GM19023 (cell line): ENCODE measurements at regions not wholly inside any gene's neighbourhood (a gene's known extent, or its start where the extent isn't known, plus 50 kb on each side); places are given as distances from the start of the nearest gene placed in this dataset.
A peak's percentile ranks its signal among the peaks of the same experiment; 100 is the strongest.

ENCODE experiments used
- ATAC-seq: cut with Tn5 transposase; IDR thresholded peaks from one replicate; pipeline ENCODE4 v1.9.1; 2021; ENCODE audit warnings: mild to moderate bottlenecking, moderate library complexity; ENCODE audit not compliant: unreplicated experiment

DNA sequence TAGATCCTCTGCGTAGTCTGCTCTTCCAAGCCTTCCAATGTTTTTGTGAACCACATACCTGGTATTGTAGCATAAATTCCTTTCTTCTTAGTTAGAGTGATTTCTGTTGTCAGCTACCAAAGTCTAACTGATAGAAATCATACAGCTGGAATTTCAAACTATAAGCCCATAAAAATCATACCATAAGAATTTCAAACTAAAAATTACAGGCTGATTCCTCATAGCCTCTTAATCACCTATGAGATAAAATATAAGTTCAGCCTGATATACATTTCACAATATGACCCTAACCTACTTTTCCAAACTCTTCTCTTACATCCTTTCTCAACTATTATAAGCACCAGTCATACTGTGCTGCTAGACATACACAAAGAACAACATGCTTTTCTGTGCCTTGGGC is 64.8 kb downstream of the PTHLH start:
- ATAC-seq: no peak

- no peak for ATAC-seq
These were observed 65.7 kb downstream of the PTHLH start for GRCh38 chr12:27906658-27907473.

GRCh38 chr12:27906127-27906500 is 66.4 kb downstream of the PTHLH start:
- no peak for ATAC-seq

GRCh38 chr12:27905285-27906126 is 67.0 kb downstream of the PTHLH start:
- no peak for ATAC-seq

DNA sequence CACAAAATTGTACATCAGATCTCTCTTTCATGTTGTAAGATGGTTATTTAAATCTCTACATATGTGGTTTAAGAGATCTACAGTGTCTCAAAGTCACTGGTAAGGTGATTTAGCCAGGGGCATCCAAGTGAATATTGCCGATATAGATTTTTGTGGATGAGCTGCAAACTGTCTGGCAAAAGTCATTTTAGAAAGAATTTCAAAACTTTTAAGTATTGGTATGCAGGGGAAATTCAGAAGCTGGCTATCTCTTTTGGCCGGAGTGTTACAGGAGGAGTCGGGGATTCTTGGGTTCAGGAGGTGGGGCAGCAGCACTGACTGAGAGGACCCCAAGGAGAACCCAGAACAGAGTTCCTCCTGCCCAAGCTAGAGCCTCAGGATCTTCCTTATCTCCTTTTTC is 69.9 kb downstream of the PTHLH start:
- no peak for ATAC-seq

- no peak for ATAC-seq
These were observed 70.6 kb downstream of the PTHLH start for GRCh38 chr12:27901959-27902358.

GRCh38 chr12:27900920-27901879 is 71.3 kb downstream of the PTHLH start:
- ATAC-seq: peak; percentile 63

- no peak for ATAC-seq
These were observed 73.3 kb downstream of the PTHLH start for GRCh38 chr12:27899151-27899661.

DNA sequence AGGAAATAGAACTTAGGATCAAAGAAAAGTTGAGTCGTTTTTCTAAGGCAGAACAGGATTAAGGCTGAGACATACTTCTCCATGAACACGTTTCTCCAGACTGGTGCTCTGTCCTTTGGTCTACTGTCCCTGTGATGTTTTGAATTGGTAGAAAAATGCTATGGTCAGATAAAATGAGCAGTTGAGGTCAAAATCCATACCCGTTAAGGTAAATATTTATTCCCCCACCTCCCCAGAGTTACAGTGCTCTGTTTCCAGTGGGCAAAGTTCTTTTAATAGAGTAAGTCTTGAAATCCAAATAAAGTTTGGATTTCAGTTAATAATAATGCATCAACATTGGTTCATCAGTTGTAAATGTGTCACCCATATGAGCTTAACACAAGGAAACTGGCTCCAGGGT is 74.5 kb downstream of the PTHLH start:
- no peak for ATAC-seq

DNA sequence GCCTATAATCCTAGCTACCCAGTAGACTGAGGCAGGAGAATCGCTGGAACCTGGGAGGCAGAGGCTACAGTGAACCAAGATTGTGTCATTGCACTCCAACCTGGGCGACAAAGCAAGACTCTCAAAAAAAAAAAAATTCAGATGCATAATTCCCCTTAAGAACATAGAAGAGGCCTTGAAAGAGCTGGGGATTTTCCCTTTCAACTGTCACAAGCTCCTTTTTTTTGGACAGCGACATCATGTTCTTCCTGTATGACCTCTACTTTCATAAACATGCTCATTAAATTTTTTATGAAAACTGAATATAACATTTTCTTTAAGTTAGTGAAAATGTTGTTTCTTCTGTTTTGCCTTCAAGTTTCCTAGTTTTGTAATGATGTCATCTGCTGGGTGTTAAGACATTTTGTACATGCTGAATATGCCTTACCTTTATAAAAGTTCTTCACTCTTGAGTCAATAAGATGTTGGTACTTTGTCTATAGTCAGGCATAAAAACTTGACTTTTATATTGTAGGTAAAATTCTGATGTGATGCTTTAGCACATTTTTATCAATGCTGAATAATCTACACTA is 76.0 kb downstream of the PTHLH start:
- no peak for ATAC-seq

- no peak for ATAC-seq
These were observed 78.2 kb downstream of the PTHLH start for GRCh38 chr12:27894309-27894708.

DNA sequence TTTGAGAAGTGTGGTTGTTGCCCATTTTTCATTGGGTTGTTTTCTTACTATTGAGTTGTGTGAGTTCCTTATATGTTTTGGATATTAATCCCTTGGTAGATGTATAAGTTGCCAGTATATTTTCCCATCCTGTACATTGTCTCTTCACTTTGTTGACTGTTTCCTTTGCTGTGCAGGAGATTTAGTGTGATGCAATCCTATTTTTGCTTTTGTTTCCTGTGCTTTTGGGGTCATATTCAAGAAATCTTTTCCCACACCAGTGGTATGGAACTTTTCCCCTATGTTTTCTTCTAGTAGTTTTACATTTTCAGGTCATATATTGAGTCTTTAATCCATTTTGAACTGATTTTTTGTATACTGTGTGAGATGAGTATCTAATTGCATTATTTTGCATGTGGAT is 92.8 kb downstream of the PTHLH start:
- ATAC-seq: no peak

GRCh38 chr12:27875677-27876076 is 95.6 kb upstream of the MANSC4 start:
- no peak for ATAC-seq

DNA sequence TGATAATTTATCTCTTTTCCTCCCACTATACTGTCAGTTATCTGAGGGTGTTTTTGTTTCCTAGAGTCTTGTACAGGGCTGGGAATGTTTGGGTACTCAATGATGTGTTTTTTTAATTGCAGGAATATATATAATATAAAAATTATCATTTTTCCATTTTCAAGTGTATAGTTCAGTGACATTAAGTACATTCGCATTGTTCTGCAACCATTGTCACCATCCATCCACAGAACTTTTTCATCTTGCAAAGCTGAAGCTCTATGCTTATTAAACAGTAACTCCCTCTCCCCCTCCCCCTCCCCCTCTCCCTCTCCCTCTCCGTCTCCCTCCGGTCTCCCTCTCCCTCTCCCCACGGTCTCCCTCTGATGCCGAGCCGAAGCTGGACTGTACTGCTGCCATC is 93.0 kb upstream of the MANSC4 start:
- no peak for ATAC-seq

GRCh38 chr12:27871946-27872345 is 91.9 kb upstream of the MANSC4 start:
- ATAC-seq: no peak

GRCh38 chr12:27870939-27871338 is 90.9 kb upstream of the MANSC4 start:
- no peak for ATAC-seq

DNA sequence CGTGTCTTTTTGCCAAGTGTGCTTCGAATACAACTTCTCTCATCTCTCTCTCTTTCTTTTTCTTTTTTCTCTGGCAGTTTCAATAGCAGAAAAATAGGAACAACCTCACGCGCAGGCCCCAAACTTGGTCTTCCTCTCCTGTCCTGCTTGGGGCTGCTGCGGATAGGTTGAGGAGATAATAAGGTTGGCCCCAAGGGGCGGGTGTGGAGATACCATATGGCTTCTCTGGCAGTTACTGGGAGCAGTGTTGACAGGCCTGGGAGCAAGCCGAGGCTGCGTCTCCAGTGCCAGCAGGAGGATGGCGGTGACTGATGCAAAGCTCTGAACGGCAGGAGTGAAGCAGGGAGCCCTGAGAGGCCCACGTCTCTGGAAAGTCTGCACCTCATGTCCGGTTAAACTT is 89.5 kb upstream of the MANSC4 start:
- ATAC-seq: no peak

DNA sequence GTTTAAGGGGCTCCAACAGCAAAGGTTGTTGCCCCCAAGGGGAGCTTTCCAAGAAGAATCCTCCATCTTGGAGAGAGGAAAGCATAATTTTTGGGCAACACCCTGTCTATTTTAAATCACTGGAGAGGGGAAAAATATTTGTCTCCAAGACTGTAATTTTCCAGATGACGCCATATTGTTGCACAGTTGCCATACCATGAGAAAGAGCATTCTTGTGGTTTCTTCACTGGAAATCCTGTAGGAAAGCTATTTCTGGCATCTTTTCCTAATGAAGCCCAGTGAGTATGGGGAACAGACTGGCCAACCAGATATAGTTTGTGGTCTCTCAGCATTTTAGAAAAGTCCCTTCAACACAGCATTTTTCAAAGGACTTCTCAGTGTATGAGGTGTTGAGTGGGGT is 88.1 kb upstream of the MANSC4 start:
- ATAC-seq: no peak

DNA sequence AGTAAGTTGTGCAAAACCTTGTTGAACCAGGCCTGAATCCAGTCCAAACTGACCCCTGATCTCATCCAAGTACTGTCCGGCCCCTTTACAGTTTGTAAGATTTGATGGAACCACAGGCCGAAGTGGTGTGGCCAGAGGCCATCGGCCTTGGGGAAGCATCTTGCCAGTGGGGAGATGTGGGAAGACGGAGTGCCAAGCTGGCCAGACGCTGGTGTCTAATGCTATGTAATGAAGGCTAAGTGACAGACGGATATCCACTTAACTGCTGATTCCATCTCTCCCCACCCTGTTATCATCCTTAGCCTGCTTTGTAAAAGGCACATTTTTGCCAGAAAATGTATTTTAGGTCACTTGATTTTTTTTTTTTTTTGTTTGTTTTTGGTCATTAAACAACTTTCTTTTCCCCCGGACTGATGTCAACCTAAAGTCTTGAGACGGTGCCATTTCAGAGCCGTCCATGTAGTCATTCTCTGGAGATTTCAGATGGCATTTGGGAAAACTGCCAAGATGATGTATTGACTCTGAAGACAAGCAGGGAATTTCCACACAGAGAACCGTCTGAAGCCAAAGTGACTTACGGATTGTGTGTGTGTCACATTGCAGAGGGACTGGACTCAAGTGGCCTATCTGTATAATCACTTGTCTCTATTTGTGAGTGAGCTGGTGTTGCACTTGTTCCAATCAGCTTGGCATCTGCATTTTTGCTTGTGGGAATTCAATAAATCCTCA is 86.5 kb upstream of the MANSC4 start:
- ATAC-seq: no peak

DNA sequence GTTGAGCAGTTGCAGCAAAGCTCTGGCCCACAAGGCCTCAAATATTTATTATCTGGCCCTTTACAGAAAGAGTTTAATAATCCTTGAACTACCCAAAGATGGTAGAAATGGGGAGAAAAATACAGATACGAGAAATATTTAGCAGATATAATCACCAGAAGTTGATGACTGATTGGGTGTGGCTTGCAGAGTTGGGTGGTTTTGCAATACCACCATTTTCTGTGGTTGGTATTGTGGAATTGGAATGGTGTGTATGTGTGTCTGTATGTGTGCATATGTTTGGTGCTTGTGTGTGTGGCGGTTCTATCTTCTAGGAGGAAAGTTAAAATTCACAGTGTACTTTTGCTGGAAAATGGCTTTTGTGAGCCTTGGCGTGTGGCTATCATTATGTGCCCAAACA is 85.4 kb upstream of the MANSC4 start:
- ATAC-seq: no peak
